HG03558 (cell line): ENCODE measurements at regions not wholly inside any gene's neighbourhood (a gene's known extent, or its start where the extent isn't known, plus 50 kb on each side); places are given as distances from the start of the nearest gene placed in this dataset.

Source experiments
- ATAC-seq: cut with Tn5 transposase; IDR thresholded peaks from one replicate; pipeline ENCODE4 v1.9.1; 2021; ENCODE audit warnings: moderate number of reproducible peaks; ENCODE audit not compliant: unreplicated experiment; ENCODE audit errors: extremely low read depth

GRCh38 chr4:37043342-37043741 lies 201.2 kb upstream of the NWD2 start:
- no peak for ATAC-seq

DNA sequence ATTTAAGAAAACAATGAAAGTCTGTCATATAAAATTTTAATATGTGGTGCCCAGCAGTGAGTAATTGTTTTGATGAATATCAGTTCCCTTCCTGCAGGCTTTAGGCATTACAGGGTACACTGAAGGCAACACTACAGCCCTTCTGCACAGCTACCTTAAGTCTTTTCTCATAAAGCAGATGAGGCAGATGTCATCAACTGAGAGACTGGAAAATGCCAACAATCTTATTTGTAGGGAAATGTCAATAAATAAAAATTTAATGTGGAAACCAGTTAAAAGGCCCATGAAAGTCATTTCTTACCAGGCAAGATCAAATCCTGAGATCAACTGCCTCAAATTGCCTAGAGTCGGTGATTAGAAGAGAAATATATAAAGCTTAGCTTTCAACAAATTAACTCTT lies 193.4 kb upstream of the NWD2 start:
- ATAC-seq, result no peak

GRCh38 chr4:37051866-37052265 lies 192.7 kb upstream of the NWD2 start:
- no peak for ATAC-seq

DNA sequence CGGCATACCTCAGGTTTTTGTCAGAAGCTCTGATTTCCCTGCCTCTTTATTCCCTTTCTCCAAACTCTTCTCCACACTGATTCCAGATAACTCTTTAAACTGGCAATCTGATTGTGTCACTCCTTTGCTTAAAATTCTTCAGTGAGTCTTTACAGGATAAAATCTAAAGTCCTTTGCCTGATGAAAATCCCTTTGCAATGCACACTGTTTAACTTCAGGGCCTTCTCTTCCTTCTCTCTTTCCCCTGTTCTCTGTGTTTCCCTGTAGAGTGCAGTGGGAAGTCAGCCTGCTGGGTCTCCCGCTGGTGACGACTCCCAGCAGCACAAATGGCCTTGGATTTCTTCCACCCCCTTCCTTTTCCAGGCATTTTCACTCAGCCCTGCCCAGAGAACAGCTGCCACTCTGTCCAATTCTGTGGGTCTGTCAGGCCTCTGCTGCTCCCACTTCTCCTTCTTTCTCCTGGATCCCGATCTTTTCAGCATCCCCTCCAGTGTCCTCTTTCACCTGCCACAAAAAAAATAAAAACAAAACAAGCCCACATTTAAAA lies 189.9 kb upstream of the NWD2 start:
- ATAC-seq, result no peak

DNA sequence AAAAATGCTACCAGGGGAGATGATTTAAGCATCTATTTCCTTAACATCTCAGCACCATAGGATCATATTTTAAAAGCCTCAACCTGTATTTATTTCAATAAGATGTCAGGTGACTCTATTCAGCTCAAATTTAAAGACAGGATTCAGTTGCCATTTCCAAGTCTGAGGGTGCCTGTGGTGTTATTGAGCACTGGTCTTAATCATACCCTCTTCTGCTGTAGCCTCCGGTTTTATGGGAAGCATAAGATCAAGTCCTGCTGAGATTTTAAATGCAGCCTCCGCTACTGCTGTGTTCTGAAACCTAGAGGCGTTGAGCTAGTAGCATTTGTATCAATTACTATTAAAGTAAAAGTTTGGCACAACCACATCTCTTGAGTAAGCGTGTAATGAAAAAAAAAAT lies 185.7 kb upstream of the NWD2 start:
- no peak for ATAC-seq

- ATAC-seq, result no peak
Measured at GRCh38 chr4:37066159-37066558, 178.4 kb upstream of the NWD2 start.

GRCh38 chr4:37068580-37068979 lies 176.0 kb upstream of the NWD2 start:
- ATAC-seq, result no peak

- no peak for ATAC-seq
Measured at GRCh38 chr4:37070041-37070440, 174.5 kb upstream of the NWD2 start.

DNA sequence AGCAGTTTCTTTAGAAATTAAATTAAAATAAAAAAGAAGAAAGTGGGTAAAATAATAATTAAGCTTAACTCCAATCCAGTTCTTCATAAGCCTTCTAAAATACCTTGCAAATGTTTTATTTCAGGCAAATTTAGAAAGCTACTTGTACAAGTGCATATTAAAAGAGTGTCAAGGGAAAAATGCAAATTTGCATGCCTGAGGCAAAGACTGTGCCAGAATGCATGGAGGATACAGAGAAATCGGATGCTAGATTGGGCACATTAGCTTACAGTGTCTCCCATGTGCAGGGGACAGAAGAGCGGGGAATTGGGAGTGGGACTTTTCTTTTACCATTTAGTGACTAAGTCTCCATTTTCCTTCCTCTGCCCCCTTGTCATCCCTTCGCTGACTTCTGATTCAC lies 173.0 kb upstream of the NWD2 start:
- ATAC-seq, result no peak

GRCh38 chr4:37073226-37073840 lies 171.2 kb upstream of the NWD2 start:
- ATAC-seq, result no peak

DNA sequence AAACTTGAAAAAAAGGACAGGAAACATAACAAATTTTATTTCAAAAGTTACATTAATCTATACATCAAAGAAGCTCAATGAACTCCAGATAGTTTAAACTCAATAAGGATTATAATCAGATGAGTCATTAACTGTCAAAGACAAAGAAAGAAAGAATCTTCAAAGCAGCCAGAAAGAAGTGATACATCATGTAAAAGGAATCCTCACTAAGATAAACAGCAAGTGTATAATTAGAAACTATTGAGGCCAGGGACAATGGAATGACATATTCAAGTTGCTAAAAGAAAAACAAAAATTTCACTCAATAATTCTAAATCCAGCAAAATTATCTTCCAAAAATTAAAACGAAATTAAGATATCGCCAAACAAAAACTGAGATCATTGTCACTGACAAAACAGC lies 161.6 kb upstream of the NWD2 start:
- no peak for ATAC-seq

DNA sequence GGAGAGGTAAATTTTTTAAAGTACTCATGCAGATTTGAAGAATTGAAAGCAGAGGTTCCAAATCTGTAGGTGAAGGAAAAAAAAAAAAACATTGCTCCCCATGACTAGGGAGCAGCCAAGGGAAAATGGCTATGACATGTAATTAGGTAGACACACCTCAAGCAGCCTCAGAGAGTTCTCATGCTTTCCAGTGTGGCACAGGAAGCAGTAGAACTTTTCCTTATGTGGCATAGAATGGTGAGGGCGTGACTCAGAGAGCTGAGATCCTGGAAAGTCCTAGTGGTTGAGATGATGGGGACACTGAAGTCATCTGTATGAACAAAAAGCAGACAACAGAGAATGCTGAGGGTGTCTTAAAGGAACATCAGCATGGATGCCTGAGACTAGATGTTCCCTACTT lies 148.6 kb upstream of the NWD2 start:
- no peak for ATAC-seq

GRCh38 chr4:37101182-37101581 lies 143.4 kb upstream of the NWD2 start:
- no peak for ATAC-seq

- no peak for ATAC-seq
Measured at GRCh38 chr4:37101686-37102085, 142.9 kb upstream of the NWD2 start.

- no peak for ATAC-seq
Measured at GRCh38 chr4:37109756-37110155, 134.8 kb upstream of the NWD2 start.

- no peak for ATAC-seq
Measured at GRCh38 chr4:37124800-37125199, 119.7 kb upstream of the NWD2 start.

DNA sequence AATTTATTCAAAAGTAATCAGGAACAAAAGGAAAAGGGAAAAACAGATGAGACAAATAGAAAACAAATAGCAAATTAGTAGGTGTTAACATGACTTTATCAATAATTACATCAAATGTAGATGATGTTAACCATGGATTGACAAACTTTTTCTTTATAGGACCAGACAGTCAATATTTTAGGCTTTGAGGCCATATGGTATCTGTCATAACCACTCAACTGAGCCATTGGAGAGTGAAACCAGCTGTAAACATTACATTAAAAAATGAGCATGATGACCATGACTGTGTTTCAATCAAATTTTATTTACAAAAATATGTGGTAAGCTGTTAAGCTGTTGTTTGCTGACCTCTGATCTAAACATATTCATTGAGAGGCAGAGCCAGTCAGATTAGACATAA lies 118.5 kb upstream of the NWD2 start:
- no peak for ATAC-seq

DNA sequence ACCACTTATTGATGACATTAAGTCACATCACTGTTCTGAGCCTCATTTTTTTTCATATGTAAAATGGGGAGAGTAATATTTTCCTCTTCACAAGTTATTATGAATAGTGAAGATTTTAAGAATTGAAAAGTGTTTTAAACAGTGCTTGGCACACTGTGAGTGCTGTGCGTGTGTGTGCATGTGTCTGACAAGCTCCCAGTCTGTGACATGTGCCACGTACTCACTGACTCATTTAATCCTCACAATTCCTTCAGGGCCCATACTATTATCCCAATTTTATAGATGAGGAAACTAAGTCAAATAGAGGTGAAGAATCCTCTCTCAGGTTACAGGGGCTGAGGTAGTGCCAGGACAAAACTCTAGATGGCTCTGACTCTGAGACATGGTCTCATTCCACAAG lies 114.1 kb upstream of the NWD2 start:
- no peak for ATAC-seq

- ATAC-seq, result no peak
Measured at GRCh38 chr4:37132351-37132974, 112.1 kb upstream of the NWD2 start.

DNA sequence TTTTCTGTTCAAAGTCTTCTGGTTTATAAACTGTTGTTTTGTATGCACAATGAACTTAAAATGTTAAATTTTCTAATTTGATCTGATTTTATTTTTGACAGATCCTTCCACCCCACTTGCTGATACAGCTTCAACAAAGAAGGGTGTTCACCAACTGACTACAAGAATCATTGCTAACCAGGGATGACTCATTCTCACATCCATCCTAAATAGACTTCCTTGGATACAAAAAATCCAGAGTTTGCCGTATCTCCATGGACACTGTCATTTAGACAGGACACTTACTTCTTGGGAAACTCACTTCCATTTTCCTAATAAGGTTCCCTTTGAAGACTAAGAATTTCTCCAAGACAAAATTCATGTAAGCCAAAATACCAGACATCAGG lies 111.6 kb upstream of the NWD2 start:
- no peak for ATAC-seq

DNA sequence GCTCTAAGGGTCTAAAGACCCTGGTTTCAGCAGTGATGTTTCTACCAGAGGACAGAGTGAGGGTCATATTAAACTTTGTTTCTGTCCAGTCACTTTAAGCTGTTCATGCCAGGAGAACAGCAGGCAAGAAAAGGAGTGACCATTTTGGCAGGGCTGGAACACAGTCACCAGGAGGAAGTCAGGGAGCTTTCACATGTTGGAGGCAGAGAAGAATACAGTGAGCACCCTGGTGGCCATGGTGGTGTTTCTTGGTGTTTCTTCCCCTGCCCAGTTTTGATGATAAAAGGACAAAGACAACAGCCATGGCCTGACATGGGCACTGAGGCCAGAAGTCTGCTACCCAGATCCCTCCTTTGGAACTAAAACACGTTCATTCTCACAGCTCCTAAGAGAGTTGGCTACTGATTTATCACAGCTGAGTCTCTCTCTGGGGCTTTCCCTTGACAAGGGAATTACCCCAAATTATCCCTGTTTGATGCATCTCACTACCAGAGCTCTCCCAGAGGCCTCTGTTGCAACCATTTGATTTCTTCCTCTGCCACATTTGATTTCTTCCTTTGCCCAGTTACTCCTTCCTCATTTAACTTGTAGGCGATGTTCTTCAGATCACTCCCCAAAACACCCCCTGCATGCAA lies 106.4 kb upstream of the NWD2 start:
- ATAC-seq, result peak; percentile 60

DNA sequence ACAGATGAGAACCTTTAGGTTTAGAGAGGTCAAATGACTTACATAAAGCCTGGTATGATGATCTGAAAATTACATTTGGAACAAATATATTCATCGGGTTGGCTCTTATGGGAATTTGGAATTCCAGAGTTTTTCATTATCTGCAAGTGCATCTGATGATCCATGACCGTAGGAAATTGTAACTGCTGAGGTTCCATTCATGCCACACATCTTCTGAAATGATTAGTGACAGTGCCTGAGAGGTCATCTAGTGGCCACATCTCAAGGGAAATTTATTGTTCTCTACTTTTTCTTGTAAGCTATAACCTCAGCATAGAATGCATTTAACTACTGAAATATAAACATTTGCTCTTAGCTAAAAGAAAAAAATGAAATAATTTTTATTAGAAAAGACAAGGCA lies 105.8 kb upstream of the NWD2 start:
- ATAC-seq, result no peak
